ENCODE measurements at regions not wholly inside any gene's neighbourhood (a gene's known extent, or its start where the extent isn't known, plus 50 kb on each side); places are given as distances from the start of the nearest gene placed in this dataset.
"Not testable (repeated sequence)": the region's sequence is repeated elsewhere in the genome, so short reads cannot be mapped to it uniquely, and the experiment has no call there.

DNA sequence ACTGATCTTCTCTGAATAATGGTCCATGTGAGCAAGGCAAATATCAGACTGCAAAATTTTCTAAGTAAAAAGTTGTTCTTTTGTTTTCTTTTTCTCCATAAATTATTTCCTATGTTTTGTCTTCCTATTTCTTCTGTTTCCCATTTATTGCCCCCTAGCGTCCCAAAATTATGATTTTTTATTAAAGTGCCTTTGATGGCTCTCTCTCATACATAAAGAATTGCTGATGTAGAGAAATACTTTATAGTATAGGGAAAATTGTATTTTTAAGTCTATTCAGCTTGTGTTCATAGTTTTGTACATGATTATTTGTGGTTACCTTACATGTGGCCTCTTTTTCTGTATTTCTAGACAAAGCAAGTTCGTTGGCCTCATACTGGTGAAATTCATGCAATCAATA lies 1031.2 kb downstream of the EFNA5 start:
- no peak for TF ChIP-seq CTBP1 (IDR thresholded peaks at IDR 0.05; ENCODE audit: borderline replicate concordance)
- POLR2A ChIA-PET: no interaction called here
- DNase-seq (ENCODE audit: extremely low spot score): no peak
- CTCF ChIA-PET: no interaction called here

DNA sequence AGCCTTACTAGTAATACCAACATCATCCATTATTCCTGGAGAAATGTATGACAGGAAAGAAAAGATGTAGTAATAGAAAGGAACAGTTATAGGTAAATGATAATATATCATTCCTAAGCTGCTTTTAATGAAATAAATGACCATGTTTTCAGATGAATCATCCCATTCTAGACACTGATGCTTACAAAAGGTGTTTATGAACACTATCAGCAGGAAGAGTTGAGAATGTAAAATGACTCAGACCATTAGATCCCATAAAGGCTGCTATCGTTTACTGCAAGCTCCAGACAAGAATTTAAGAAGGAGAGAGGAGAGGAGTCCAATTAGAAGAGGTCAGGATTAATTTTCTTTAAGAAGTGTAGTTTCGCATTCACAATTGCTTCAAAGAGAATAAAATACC lies 1033.5 kb downstream of the EFNA5 start:
- DNase-seq (ENCODE audit: extremely low spot score): no peak
- TF ChIP-seq LEF1 (IDR thresholded peaks at IDR 0.05; ENCODE audit: borderline replicate concordance) (no peak), FOXA1 (IDR thresholded peaks at IDR 0.05) (no peak), ZNF384 (IDR thresholded peaks at IDR 0.05) (no peak), TARDBP (IDR thresholded peaks at IDR 0.05) (no peak), ELF4 (IDR thresholded peaks at IDR 0.05) (no peak), SUZ12 (IDR thresholded peaks at IDR 0.05) (no peak), HDGF (IDR thresholded peaks at IDR 0.05; ENCODE audit: borderline replicate concordance) (no peak), L3MBTL2 (conservative IDR thresholded peaks at IDR 0.05) (no peak), FOXK2 (IDR thresholded peaks at IDR 0.05) (no peak)
- CTCF ChIA-PET: no interaction called here
- POLR2A ChIA-PET: no interaction called here

DNA sequence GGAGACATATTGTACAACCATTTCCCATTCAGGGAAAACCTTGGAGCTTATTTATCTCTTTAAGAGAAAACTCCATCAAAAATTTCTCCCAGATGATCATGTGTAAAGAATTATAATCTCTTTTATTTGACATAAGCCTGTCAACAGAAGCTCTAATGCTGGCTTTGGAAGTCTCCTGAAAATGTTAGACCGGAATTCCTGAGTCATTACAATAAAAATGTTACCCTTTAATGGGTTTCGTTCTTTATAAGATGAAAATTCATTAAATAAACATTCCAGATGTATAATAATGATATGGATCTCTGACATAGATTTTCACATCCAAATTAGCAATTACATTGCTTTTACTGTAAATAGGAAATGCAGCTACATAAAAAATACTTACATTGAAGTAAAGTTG lies 1036.4 kb downstream of the EFNA5 start:
- no peak for DNase-seq (ENCODE audit: extremely low spot score)
- POLR2A ChIA-PET: no interaction called here
- TF ChIP-seq TARDBP (IDR thresholded peaks at IDR 0.05): no peak
- TF ChIP-seq L3MBTL2 (conservative IDR thresholded peaks at IDR 0.05): no peak
- no peak for TF ChIP-seq FOXA1 (IDR thresholded peaks at IDR 0.05)
- no peak for TF ChIP-seq BHLHE40 (IDR thresholded peaks at IDR 0.05; ENCODE audit: borderline replicate concordance)
- no peak for TF ChIP-seq HDGF (IDR thresholded peaks at IDR 0.05; ENCODE audit: borderline replicate concordance)
- CTCF ChIA-PET: no interaction called here

DNA sequence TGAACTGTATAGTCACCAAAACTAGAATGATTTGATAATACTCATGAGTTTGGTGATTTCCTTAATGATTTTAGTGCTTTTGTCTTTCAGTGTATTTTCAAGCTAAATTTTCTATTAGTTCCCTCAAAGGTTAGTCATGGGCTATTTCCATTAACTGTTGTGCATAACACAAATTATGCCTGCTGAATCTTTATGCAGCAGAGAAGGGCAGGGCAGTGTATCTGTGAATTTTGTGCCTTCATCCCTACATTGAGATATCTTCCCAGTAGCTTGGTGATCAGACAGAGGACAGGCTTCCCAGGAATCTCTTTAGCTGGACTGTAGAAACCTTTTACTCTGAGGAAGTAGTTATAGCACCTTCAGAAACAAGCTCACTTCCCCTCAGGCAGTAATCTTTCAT lies 1036.9 kb downstream of the EFNA5 start:
- POLR2A ChIA-PET: no interaction called here
- CTCF ChIA-PET: no interaction called here
- DNase-seq (ENCODE audit: extremely low spot score): no peak
- TF ChIP-seq L3MBTL2 (conservative IDR thresholded peaks at IDR 0.05) (no peak), CTBP1 (IDR thresholded peaks at IDR 0.05; ENCODE audit: borderline replicate concordance) (no peak), LEF1 (IDR thresholded peaks at IDR 0.05; ENCODE audit: borderline replicate concordance) (no peak), SUZ12 (IDR thresholded peaks at IDR 0.05) (no peak), HDGF (IDR thresholded peaks at IDR 0.05; ENCODE audit: borderline replicate concordance) (no peak), ZNF384 (IDR thresholded peaks at IDR 0.05) (no peak), NFRKB (IDR thresholded peaks at IDR 0.05) (no peak), TARDBP (IDR thresholded peaks at IDR 0.05) (no peak), FOXK2 (IDR thresholded peaks at IDR 0.05) (no peak), BHLHE40 (IDR thresholded peaks at IDR 0.05; ENCODE audit: borderline replicate concordance) (no peak), ELF4 (IDR thresholded peaks at IDR 0.05) (no peak), FOXM1 (IDR thresholded peaks at IDR 0.05; ENCODE audit: borderline replicate concordance) (no peak), ARNT (IDR thresholded peaks at IDR 0.05) (no peak), SP1 (IDR thresholded peaks at IDR 0.05) (no peak), FOXA1 (IDR thresholded peaks at IDR 0.05) (no peak)
- TF ChIP-seq, protein P1, sequence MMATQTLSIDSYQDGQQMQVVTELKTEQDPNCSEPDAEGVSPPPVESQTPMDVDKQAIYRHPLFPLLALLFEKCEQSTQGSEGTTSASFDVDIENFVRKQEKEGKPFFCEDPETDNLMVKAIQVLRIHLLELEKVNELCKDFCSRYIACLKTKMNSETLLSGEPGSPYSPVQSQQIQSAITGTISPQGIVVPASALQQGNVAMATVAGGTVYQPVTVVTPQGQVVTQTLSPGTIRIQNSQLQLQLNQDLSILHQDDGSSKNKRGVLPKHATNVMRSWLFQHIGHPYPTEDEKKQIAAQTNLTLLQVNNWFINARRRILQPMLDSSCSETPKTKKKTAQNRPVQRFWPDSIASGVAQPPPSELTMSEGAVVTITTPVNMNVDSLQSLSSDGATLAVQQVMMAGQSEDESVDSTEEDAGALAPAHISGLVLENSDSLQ (IDR thresholded peaks at IDR 0.05): no peak

DNA sequence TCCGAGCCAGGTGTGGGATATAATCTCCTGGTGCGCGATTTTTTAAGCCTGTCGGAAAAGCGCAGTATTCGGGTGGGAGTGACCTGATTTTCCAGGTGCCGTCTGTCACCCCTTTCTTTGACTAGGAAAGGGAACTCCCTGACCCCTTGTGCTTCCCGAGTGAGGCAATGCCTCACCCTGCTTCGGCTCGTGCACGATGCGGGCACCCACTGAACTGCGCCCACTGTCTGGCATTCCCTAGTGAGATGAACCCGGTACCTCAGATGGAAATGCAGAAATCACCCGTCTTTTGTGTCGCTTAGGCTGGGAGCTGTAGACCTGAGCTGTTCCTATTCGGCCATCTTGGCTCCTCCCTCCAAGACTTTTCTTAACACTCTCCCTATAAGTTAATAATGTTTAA lies 1042.3 kb downstream of the EFNA5 start:
- POLR2A ChIA-PET; CTCF ChIA-PET; DNase-seq (ENCODE audit: extremely low spot score): not testable (repeated sequence)

DNA sequence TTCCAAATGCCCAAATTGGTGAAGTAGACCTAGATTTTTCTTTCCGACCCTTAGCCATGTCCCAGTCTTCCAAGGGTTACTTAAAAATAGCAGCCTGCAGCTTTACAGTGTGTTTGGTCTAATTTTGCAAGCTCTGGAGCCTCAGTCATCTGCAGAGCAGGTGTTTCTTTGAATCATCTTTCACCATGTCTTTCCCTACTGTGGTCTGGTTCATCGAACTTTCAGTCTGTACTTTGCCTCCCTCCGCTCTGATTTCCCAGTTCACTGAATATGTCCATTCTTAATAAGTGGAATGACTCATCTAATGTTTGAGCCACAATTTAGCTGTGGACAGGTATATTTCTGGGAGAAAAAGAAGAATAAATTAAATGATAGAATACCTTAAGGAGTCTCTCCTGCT lies 1060.7 kb downstream of the EFNA5 start:
- TF ChIP-seq NFRKB (IDR thresholded peaks at IDR 0.05): no peak
- TF ChIP-seq FOXA1 (IDR thresholded peaks at IDR 0.05): no peak
- TF ChIP-seq FOXK2 (IDR thresholded peaks at IDR 0.05): no peak
- no peak for TF ChIP-seq ARNT (IDR thresholded peaks at IDR 0.05)
- TF ChIP-seq ZNF384 (IDR thresholded peaks at IDR 0.05): no peak
- TF ChIP-seq HDGF (IDR thresholded peaks at IDR 0.05; ENCODE audit: borderline replicate concordance): no peak
- no peak for TF ChIP-seq ELF4 (IDR thresholded peaks at IDR 0.05)
- no peak for TF ChIP-seq CTBP1 (IDR thresholded peaks at IDR 0.05; ENCODE audit: borderline replicate concordance)
- no peak for TF ChIP-seq BHLHE40 (IDR thresholded peaks at IDR 0.05; ENCODE audit: borderline replicate concordance)
- no peak for TF ChIP-seq FOXM1 (IDR thresholded peaks at IDR 0.05; ENCODE audit: borderline replicate concordance)
- TF ChIP-seq L3MBTL2 (conservative IDR thresholded peaks at IDR 0.05): no peak
- no peak for TF ChIP-seq LEF1 (IDR thresholded peaks at IDR 0.05; ENCODE audit: borderline replicate concordance)
- no peak for TF ChIP-seq SP1 (IDR thresholded peaks at IDR 0.05)
- TF ChIP-seq, protein P1 (IDR thresholded peaks at IDR 0.05): no peak
- TF ChIP-seq SUZ12 (IDR thresholded peaks at IDR 0.05): no peak
- no peak for TF ChIP-seq TARDBP (IDR thresholded peaks at IDR 0.05)
- no peak for DNase-seq (ENCODE audit: extremely low spot score)
- ChIA-PET CTCF (no interaction called here), POLR2A (no interaction called here)

DNA sequence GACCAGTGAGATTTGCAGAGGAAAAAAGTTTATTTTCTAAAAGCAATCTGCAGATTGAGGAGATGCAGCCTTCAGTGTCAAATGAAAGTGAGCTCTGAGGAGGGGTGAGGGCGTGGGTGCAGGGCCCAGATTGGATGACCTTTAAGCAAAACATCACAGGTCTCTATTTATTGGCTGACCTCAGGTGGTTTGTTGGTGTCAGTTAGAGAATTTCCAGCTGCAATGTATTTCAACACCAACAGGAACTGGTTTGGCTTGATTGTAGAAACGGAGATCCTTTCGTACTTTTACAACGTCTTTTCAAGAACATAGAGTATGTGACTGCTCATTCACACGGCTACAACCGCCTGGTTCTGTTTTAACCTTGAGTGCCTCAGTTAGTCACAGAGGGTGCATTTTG lies 1069.1 kb downstream of the EFNA5 start:
- TF ChIP-seq SUZ12 (IDR thresholded peaks at IDR 0.05) (no peak), NFRKB (IDR thresholded peaks at IDR 0.05) (no peak), SP1 (IDR thresholded peaks at IDR 0.05) (no peak), BHLHE40 (IDR thresholded peaks at IDR 0.05; ENCODE audit: borderline replicate concordance) (no peak), CTBP1 (IDR thresholded peaks at IDR 0.05; ENCODE audit: borderline replicate concordance) (no peak), FOXA1 (IDR thresholded peaks at IDR 0.05) (no peak), LEF1 (IDR thresholded peaks at IDR 0.05; ENCODE audit: borderline replicate concordance) (no peak), L3MBTL2 (conservative IDR thresholded peaks at IDR 0.05) (no peak), ZNF384 (IDR thresholded peaks at IDR 0.05) (no peak), ELF4 (IDR thresholded peaks at IDR 0.05) (no peak), ARNT (IDR thresholded peaks at IDR 0.05) (no peak), HDGF (IDR thresholded peaks at IDR 0.05; ENCODE audit: borderline replicate concordance) (no peak), FOXM1 (IDR thresholded peaks at IDR 0.05; ENCODE audit: borderline replicate concordance) (no peak), FOXK2 (IDR thresholded peaks at IDR 0.05) (no peak), TARDBP (IDR thresholded peaks at IDR 0.05) (no peak)
- TF ChIP-seq, protein P1 (IDR thresholded peaks at IDR 0.05): no peak
- POLR2A ChIA-PET: no interaction called here
- DNase-seq (ENCODE audit: extremely low spot score): no peak

More for the DNA sequence above, 1069.1 kb downstream of the EFNA5 start:
- CTCF ChIA-PET: no interaction called here

Measured in HEK293T (cell line).